ENCODE measurements at regions not wholly inside any gene's neighbourhood (a gene's known extent, or its start where the extent isn't known, plus 50 kb on each side); places are given as distances from the start of the nearest gene placed in this dataset.
"Not testable (repeated sequence)": the region's sequence is repeated elsewhere in the genome, so short reads cannot be mapped to it uniquely, and the experiment has no call there.

DNA sequence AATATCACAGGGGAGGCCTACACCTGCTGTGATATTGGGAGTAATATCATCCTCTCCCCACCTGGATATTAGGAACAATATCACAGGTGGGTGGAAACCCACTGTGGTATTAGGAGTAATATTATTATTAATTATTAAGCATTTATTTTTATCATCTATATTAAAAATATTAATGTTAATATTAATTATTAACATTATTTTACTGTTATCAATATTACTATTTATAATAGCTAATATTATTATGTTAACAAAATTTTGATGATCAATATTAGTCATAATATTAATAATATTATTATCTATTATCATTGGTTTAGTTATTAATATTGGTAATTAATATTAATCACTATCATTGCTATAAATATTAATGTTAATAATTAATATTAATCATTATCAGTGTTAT, 161.1 kb upstream of the API5 start:
- no peak overlapping the region for H3K4me3 ChIP-seq (ENCODE audit: low read depth, low read length)
- TF ChIP-seq, protein P1, sequence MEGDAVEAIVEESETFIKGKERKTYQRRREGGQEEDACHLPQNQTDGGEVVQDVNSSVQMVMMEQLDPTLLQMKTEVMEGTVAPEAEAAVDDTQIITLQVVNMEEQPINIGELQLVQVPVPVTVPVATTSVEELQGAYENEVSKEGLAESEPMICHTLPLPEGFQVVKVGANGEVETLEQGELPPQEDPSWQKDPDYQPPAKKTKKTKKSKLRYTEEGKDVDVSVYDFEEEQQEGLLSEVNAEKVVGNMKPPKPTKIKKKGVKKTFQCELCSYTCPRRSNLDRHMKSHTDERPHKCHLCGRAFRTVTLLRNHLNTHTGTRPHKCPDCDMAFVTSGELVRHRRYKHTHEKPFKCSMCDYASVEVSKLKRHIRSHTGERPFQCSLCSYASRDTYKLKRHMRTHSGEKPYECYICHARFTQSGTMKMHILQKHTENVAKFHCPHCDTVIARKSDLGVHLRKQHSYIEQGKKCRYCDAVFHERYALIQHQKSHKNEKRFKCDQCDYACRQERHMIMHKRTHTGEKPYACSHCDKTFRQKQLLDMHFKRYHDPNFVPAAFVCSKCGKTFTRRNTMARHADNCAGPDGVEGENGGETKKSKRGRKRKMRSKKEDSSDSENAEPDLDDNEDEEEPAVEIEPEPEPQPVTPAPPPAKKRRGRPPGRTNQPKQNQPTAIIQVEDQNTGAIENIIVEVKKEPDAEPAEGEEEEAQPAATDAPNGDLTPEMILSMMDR (conservative IDR thresholded peaks at IDR 0.05; ENCODE audit: low read depth, low read length), result no peak

GRCh38 chr11:43164831-43165230, 147.0 kb upstream of the API5 start:
- DNase-seq (ENCODE audit: low read depth), result no peak
- no peak overlapping the region for H3K4me3 ChIP-seq (ENCODE audit: low read depth, low read length)
- TF ChIP-seq, protein P1 (conservative IDR thresholded peaks at IDR 0.05; ENCODE audit: low read depth, low read length), result no peak

More for the DNA sequence above, 161.1 kb upstream of the API5 start:
- DNase-seq (ENCODE audit: low read depth), result no peak

GRCh38 chr11:43165393-43165792, 146.4 kb upstream of the API5 start:
- TF ChIP-seq, protein P1 (conservative IDR thresholded peaks at IDR 0.05; ENCODE audit: low read depth, low read length), result peak; percentile 14
- not testable (repeated sequence) for H3K4me3 ChIP-seq (ENCODE audit: low read depth, low read length); DNase-seq (ENCODE audit: low read depth)

- not testable (repeated sequence) for H3K4me3 ChIP-seq (ENCODE audit: low read depth, low read length); DNase-seq (ENCODE audit: low read depth)
Measured at GRCh38 chr11:43168241-43168640, 143.6 kb upstream of the API5 start.

DNA sequence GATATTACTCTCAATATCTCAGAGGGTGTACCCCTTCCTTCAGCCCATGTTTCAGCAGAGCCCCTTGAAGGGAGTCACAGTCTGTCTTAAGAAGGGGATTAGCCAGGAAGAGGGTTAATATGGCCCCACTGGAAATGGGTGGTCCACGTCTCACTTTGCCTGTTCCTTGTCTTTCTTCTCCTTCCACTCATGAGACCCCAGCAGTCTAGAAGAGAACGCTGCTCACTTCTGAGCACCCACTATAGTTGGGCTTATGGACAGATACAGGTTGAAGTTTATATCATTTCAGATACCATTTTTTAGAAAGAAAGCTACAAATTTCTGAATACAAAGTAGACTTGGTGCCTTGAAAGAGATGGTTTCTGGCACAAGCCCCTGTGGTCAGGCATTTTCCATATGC, 139.3 kb upstream of the API5 start:
- DNase-seq (ENCODE audit: low read depth), result no peak
- TF ChIP-seq, protein P1 (conservative IDR thresholded peaks at IDR 0.05; ENCODE audit: low read depth, low read length), result no peak
- no peak overlapping the region for H3K4me3 ChIP-seq (ENCODE audit: low read depth, low read length)

- no peak overlapping the region for H3K4me3 ChIP-seq (ENCODE audit: low read depth, low read length)
- TF ChIP-seq, protein P1 (conservative IDR thresholded peaks at IDR 0.05; ENCODE audit: low read depth, low read length), result no peak
- DNase-seq (ENCODE audit: low read depth), result no peak
Measured at GRCh38 chr11:43177975-43178374, 133.8 kb upstream of the API5 start.

DNA sequence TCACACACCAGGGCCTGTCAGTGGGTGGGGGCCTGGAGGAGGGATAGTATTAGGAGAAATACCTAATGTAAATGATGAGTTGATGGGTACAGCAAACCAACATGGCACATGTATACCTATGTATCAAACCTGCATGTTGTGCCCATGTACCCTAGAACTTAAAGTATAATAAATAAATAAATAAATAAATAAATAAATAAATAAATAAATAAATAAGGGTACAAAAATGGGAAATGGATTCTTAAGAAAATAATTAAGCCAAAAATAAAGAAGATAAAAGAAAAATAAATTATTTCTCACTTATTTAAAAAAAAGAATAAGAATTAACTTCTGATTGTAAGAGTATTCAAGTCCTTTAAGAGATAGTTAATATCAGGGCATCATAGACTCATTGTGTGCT, 117.3 kb upstream of the API5 start:
- DNase-seq (ENCODE audit: low read depth); H3K4me3 ChIP-seq (ENCODE audit: low read depth, low read length): not testable (repeated sequence)

DNA sequence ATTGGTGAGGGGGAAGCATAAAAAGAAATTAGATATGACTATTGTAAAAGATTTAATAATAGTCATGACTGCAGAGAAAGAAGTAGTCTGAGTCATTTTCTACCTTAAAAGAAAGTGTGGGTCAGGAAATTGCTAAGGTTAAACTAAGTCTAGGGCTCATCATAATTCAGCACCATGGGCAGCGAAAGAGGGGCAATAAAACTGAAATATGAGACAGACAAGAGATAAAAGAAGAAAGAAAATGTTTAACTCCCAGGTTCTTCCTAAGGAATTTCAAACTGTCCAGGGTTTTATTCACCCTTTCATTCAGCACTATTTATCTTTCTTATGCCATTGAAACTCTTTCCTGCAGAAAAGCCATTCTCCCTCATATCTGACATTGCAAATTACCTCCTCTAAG, 114.4 kb upstream of the API5 start:
- DNase-seq (ENCODE audit: low read depth), result no peak
- TF ChIP-seq, protein P1 (conservative IDR thresholded peaks at IDR 0.05; ENCODE audit: low read depth, low read length), result no peak
- no peak overlapping the region for H3K4me3 ChIP-seq (ENCODE audit: low read depth, low read length)
